T-helper 17 cell (primary cell): ENCODE measurements at regions not wholly inside any gene's neighbourhood (a gene's known extent, or its start where the extent isn't known, plus 50 kb on each side); places are given as distances from the start of the nearest gene placed in this dataset.

Experiments
- ATAC-seq: fragments of 150-1000 bp; cut with Tn5 transposase; 2 replicates; pipeline ENCODE4 v1.10.0; 2021; ENCODE audit warnings: mild to moderate bottlenecking, moderate library complexity
- DNase-seq, 3 donors: peaks; one replicate each; pipeline versions ENCODE4 v3.0.0 to v3.0.0-alpha.2; 2020 to 2021
- H3K9me3 ChIP-seq: one replicate; pipeline ENCODE4 v1.7.0; 2013; ENCODE audit warnings: low read length, mild to moderate bottlenecking; ENCODE audit not compliant: control insufficient read depth, poor library complexity, severe bottlenecking
- H3K27ac Mint-ChIP-seq: one replicate; pipeline ENCODE4 v1.8.0; 2022; ENCODE audit warnings: mild to moderate bottlenecking, moderate library complexity, mixed read lengths
- H3K27me3 Mint-ChIP-seq: one replicate; pipeline ENCODE4 v1.8.0; 2022; ENCODE audit warnings: mixed read lengths
- H3K36me3 Mint-ChIP-seq: one replicate; pipeline ENCODE4 v1.8.0; 2022; ENCODE audit warnings: low read depth, mixed read lengths
- H3K4me1 Mint-ChIP-seq: one replicate; pipeline ENCODE4 v1.8.0; 2022; ENCODE audit warnings: mild to moderate bottlenecking, mixed read lengths
- H3K4me3 Mint-ChIP-seq: one replicate; pipeline ENCODE4 v1.8.0; 2022; ENCODE audit warnings: mild to moderate bottlenecking, moderate library complexity, mixed read lengths

DNA sequence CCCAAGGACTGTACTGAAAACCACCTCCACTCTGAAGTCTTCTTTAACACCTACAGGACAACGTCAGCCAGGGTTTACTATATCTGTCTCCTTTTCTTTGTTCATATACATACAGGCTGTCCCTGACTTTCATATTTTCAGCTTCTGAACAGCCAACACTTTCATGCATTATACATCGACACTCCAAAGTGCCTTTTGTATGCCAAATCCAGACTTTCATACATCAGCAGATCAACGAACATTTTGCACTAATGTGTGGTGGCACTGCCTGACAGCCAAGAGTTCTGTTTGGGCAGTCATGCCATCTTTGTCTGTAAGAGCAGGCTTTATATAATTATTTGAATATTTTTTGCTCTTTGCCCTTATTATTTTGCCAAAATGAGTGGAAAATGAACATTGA lies 487.4 kb downstream of the CETN3 start:
- ATAC-seq, result no peak
- no peaks in the 10 kb centered on the region for H3K4me1 Mint-ChIP-seq
- H3K27ac Mint-ChIP-seq, result no peak overlapping the region
- no peaks in the 10 kb centered on the region for H3K36me3 Mint-ChIP-seq
- H3K4me3 Mint-ChIP-seq, result no peak overlapping the region
- H3K9me3 ChIP-seq, result no peaks in the 10 kb centered on the region
- H3K27me3 Mint-ChIP-seq, result no peaks in the 10 kb centered on the region
- no peak for DNase-seq

GRCh38 chr5:89917112-89917511 lies 492.4 kb downstream of the CETN3 start:
- ATAC-seq, result no peak
- Mint-ChIP-seq H3K4me1 (no peaks in the 10 kb centered on the region), H3K4me3 (no peak overlapping the region), H3K27me3 (no peaks in the 10 kb centered on the region), H3K36me3 (no peaks in the 10 kb centered on the region), H3K27ac (no peak overlapping the region)
- H3K9me3 ChIP-seq, result no peaks in the 10 kb centered on the region
- no peak for DNase-seq

- no peaks in the 10 kb centered on the region for H3K9me3 ChIP-seq
- H3K4me1 Mint-ChIP-seq, result no peaks in the 10 kb centered on the region
- H3K36me3 Mint-ChIP-seq, result no peaks in the 10 kb centered on the region
- H3K27me3 Mint-ChIP-seq, result no peaks in the 10 kb centered on the region
- no peak overlapping the region for H3K4me3 Mint-ChIP-seq
- ATAC-seq, result no peak
- no peak overlapping the region for H3K27ac Mint-ChIP-seq
- no peak for DNase-seq
Measured at GRCh38 chr5:89916131-89916530, 493.4 kb downstream of the CETN3 start.

- Mint-ChIP-seq H3K27me3 (no peaks in the 10 kb centered on the region), H3K4me1 (no peaks in the 10 kb centered on the region), H3K36me3 (no peaks in the 10 kb centered on the region), H3K27ac (no peak overlapping the region), H3K4me3 (no peak overlapping the region)
- DNase-seq (no peak), ATAC-seq (no peak)
- no peaks in the 10 kb centered on the region for H3K9me3 ChIP-seq
Measured at GRCh38 chr5:89908876-89909275, 500.7 kb downstream of the CETN3 start.

DNA sequence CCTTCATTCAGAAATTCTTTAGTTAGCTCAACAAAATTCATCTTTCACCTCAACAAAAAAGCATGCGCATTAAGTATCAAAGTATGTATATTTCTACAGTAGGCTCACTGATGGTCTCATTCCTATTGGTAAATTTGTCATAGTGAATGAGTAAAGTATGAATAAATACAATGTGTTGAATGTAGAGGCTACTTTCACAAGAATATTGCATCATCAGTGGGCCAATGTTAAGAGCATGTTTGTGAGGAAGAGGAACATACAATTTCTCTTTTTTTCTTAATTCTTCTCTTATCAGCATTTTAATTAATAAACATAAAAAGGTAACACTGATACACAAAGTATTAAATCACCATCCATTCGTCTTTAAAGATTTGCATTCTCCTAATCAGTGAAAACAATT lies 505.1 kb downstream of the CETN3 start:
- no peaks in the 10 kb centered on the region for H3K36me3 Mint-ChIP-seq
- H3K9me3 ChIP-seq, result no peaks in the 10 kb centered on the region
- H3K27ac Mint-ChIP-seq, result no peak overlapping the region
- no peak overlapping the region for H3K4me3 Mint-ChIP-seq
- no peaks in the 10 kb centered on the region for H3K4me1 Mint-ChIP-seq
- no peaks in the 10 kb centered on the region for H3K27me3 Mint-ChIP-seq
- ATAC-seq (no peak), DNase-seq (no peak)

- no peaks in the 10 kb centered on the region for H3K9me3 ChIP-seq
- H3K4me3 Mint-ChIP-seq, result no peak overlapping the region
- no peak for DNase-seq
- H3K27me3 Mint-ChIP-seq, result no peaks in the 10 kb centered on the region
- H3K27ac Mint-ChIP-seq, result no peak overlapping the region
- H3K36me3 Mint-ChIP-seq, result no peaks in the 10 kb centered on the region
- no peak for ATAC-seq
- no peaks in the 10 kb centered on the region for H3K4me1 Mint-ChIP-seq
Measured at GRCh38 chr5:89901983-89902382, 507.6 kb downstream of the CETN3 start.

- no peak for DNase-seq
- H3K27ac Mint-ChIP-seq, result no peak overlapping the region
- H3K9me3 ChIP-seq, result no peaks in the 10 kb centered on the region
- no peaks in the 10 kb centered on the region for H3K4me1 Mint-ChIP-seq
- no peak overlapping the region for H3K4me3 Mint-ChIP-seq
- H3K36me3 Mint-ChIP-seq, result no peaks in the 10 kb centered on the region
- no peaks in the 10 kb centered on the region for H3K27me3 Mint-ChIP-seq
- ATAC-seq, result no peak
Measured at GRCh38 chr5:89901346-89901745, 508.2 kb downstream of the CETN3 start.

- H3K4me3 Mint-ChIP-seq, result no peak overlapping the region
- ATAC-seq (no peak), DNase-seq (no peak)
- no peaks in the 10 kb centered on the region for H3K9me3 ChIP-seq
- no peak overlapping the region for H3K27ac Mint-ChIP-seq
- H3K27me3 Mint-ChIP-seq, result no peaks in the 10 kb centered on the region
- no peaks in the 10 kb centered on the region for H3K36me3 Mint-ChIP-seq
- no peaks in the 10 kb centered on the region for H3K4me1 Mint-ChIP-seq
Measured at GRCh38 chr5:89900346-89900745, 509.2 kb downstream of the CETN3 start.

DNA sequence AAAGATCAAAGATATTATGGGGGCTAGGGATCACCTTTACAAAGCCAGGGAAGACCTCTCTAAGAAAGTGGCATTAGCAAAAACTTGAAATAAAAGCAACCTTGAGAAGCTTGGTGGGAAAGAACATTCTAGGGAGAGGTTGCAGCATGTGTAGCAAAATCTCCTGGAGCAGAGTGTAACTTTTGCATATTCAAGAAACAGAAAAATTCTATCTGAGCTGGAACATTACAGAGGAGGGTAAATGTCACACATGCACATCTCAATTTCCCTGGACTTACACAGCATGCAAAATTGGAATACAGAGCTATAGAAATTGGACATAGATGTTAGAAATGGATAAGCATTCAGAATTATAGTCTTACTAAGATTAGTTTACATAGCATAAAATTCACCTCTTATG lies 510.0 kb downstream of the CETN3 start:
- no peaks in the 10 kb centered on the region for H3K27me3 Mint-ChIP-seq
- H3K9me3 ChIP-seq, result no peaks in the 10 kb centered on the region
- H3K27ac Mint-ChIP-seq, result no peak overlapping the region
- DNase-seq (no peak), ATAC-seq (no peak)
- no peaks in the 10 kb centered on the region for H3K4me1 Mint-ChIP-seq
- no peak overlapping the region for H3K4me3 Mint-ChIP-seq
- H3K36me3 Mint-ChIP-seq, result no peaks in the 10 kb centered on the region

- Mint-ChIP-seq H3K27me3 (no peaks in the 10 kb centered on the region), H3K4me3 (no peak overlapping the region), H3K36me3 (no peaks in the 10 kb centered on the region), H3K4me1 (no peaks in the 10 kb centered on the region), H3K27ac (no peak overlapping the region)
- peaks cover 4% of the 10 kb centered on the region for H3K9me3 ChIP-seq
- no peak for ATAC-seq
- no peak for DNase-seq
Measured at GRCh38 chr5:89893546-89893945, 516.0 kb downstream of the CETN3 start.

GRCh38 chr5:89885670-89886069 lies 523.9 kb downstream of the CETN3 start:
- Mint-ChIP-seq H3K4me1 (no peaks in the 10 kb centered on the region), H3K27ac (no peak overlapping the region), H3K4me3 (no peak overlapping the region), H3K36me3 (no peaks in the 10 kb centered on the region), H3K27me3 (no peaks in the 10 kb centered on the region)
- DNase-seq (no peak), ATAC-seq (no peak)
- no peaks in the 10 kb centered on the region for H3K9me3 ChIP-seq

- ATAC-seq, result no peak
- Mint-ChIP-seq H3K4me3 (no peak overlapping the region), H3K27me3 (no peaks in the 10 kb centered on the region), H3K27ac (no peak overlapping the region), H3K36me3 (no peaks in the 10 kb centered on the region), H3K4me1 (no peaks in the 10 kb centered on the region)
- DNase-seq, result no peak
- no peaks in the 10 kb centered on the region for H3K9me3 ChIP-seq
Measured at GRCh38 chr5:89883967-89884366, 525.6 kb downstream of the CETN3 start.

DNA sequence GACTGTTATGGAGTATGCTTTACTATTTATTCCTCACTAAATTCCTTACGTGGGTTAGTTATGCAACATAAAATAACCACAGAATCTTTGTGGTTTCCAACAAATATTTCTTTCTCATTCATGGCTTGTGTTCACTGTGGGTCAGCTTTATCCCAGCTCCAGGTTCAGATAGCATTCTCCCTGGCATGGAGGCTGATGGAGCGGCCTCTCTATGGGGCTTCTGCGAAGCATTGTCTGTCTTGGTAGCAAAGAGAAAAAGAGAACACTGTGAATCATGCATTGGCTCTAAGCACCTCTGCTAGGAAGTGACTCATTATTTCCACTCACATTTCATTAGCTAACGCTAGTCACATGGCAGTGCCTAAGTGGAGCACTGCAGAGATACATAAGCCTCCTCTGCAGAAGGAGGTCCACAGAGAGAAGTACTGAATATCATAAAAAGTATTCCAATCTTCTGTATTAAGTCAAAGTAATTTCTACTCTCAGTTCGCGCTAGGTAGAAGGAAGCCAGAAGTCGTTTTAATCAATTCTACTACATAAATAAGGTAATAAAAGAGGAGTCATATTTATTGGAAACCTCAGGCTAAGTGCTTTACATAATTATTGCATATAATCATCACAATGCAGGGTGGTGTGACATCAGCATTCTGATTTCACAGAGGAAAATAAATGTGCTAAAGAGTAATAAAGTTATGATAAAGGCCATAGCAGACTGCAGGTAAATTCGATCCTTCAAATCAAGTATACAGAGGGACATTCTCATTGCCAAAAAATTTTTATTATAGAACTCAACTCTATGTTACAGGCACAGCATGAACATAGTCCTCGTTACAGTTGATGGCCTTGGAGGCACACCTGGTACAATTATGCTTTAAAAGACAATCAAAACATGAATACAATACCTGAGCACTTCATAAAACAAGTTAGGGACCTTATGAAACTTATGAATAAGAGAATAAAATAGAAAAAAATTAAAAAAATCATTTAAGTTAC lies 531.1 kb downstream of the CETN3 start:
- H3K27ac Mint-ChIP-seq, result no peak overlapping the region
- no peaks in the 10 kb centered on the region for H3K27me3 Mint-ChIP-seq
- DNase-seq (no peak), ATAC-seq (no peak)
- no peaks in the 10 kb centered on the region for H3K4me1 Mint-ChIP-seq
- no peak overlapping the region for H3K4me3 Mint-ChIP-seq
- H3K9me3 ChIP-seq, result no peaks in the 10 kb centered on the region
- no peaks in the 10 kb centered on the region for H3K36me3 Mint-ChIP-seq

DNA sequence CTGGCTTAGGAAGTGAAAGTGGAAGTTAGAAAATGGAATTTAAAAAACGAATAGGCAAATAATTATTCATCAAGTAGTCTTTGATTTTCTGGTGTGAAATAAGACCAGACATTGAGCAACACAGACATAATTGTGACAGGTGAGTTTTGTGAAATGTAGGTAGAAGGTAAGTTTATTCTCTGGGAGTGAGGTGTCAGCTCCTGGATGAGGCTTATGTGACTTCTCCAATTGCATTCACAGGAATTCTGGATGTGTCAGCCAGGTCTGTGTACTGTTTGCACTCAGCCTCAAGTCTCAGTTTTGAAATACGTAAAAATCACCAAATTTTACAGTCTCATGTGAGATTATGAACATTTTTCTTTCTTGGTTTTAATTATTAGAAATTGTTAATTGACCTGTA lies 537.6 kb downstream of the CETN3 start:
- DNase-seq (no peak), ATAC-seq (no peak)
- H3K4me3 Mint-ChIP-seq, result no peak overlapping the region
- no peaks in the 10 kb centered on the region for H3K36me3 Mint-ChIP-seq
- H3K4me1 Mint-ChIP-seq, result no peaks in the 10 kb centered on the region
- no peak overlapping the region for H3K27ac Mint-ChIP-seq
- H3K9me3 ChIP-seq, result no peaks in the 10 kb centered on the region
- no peaks in the 10 kb centered on the region for H3K27me3 Mint-ChIP-seq
